DND-41 (cell line): ENCODE measurements at regions not wholly inside any gene's neighbourhood (a gene's known extent, or its start where the extent isn't known, plus 50 kb on each side); places are given as distances from the start of the nearest gene placed in this dataset.

Experiments
- ATAC-seq: fragments of 200-7000 bp; cut with Tn5 transposase; 3 replicates; pipeline ENCODE4 v1.9.1; 2021; ENCODE audit warnings: low read depth; ENCODE audit not compliant: insufficient read depth
- DNase-seq: peaks from one replicate; pipeline ENCODE4 v3.0.0-alpha.2; 2020
- H2AFZ ChIP-seq: 2 replicates; pipeline ENCODE4 v1.6.0; 2012; ENCODE audit warnings: low read depth, low read length
- H3K27ac ChIP-seq: 2 replicates; pipeline ENCODE4 v1.5.1; 2012; ENCODE audit warnings: low read length, inconsistent platforms
- H3K27me3 ChIP-seq: fragments of 200-600 bp; sonication (generic); 2 replicates; pipeline ENCODE4 v1.6.0; 2012; ENCODE audit warnings: low read length, mild to moderate bottlenecking, inconsistent platforms; ENCODE audit not compliant: insufficient read depth, poor library complexity
- H3K36me3 ChIP-seq: 2 replicates; pipeline ENCODE4 v1.5.1; 2012; ENCODE audit warnings: low read length, inconsistent platforms; ENCODE audit not compliant: insufficient read depth
- H3K4me1 ChIP-seq: 2 replicates; pipeline ENCODE4 v1.5.1; 2012; ENCODE audit warnings: mild to moderate bottlenecking, low read length; ENCODE audit not compliant: insufficient read depth
- H3K4me2 ChIP-seq: 2 replicates; pipeline ENCODE4 v1.6.0; 2012; ENCODE audit warnings: mild to moderate bottlenecking, moderate library complexity, low read length, inconsistent platforms; ENCODE audit not compliant: insufficient read depth
- H3K4me3 ChIP-seq, 2 experiments: fragments of 200-600 bp in 1 of 2; shearing (Covaris generic) in 1 of 2; 2 replicates each; pipeline ENCODE4 v1.5.1; 2012 to 2016; ENCODE audit warnings: inconsistent platforms in 2 of 2, low read length in 2 of 2, mild to moderate bottlenecking in 2 of 2, low read depth in 1 of 2, moderate library complexity in 1 of 2
- H3K79me2 ChIP-seq: 2 replicates; pipeline ENCODE4 v1.6.0; 2012; ENCODE audit warnings: low read length, inconsistent platforms; ENCODE audit not compliant: insufficient read depth
- H3K9ac ChIP-seq: 2 replicates; pipeline ENCODE4 v1.6.0; 2012; ENCODE audit warnings: low read depth, mild to moderate bottlenecking, inconsistent platforms, low read length, moderate library complexity
- H3K9me3 ChIP-seq: 2 replicates; pipeline ENCODE4 v1.5.1; 2012; ENCODE audit warnings: low read length, moderate library complexity, mild to moderate bottlenecking, inconsistent platforms; ENCODE audit not compliant: insufficient read depth, severe bottlenecking
- H4K20me1 ChIP-seq: 2 replicates; pipeline ENCODE4 v1.6.0; 2012; ENCODE audit warnings: low read length; ENCODE audit not compliant: insufficient read depth
- EZH2 ChIP-seq: IDR thresholded peaks from 3 replicates; pipeline ENCODE4 v1.6.1; 2012; ENCODE audit warnings: borderline replicate concordance, low read depth, mild to moderate bottlenecking, moderate library complexity, low read length, inconsistent platforms; ENCODE audit not compliant: severe bottlenecking
- TF ChIP-seq, protein P1 (sequence below): IDR thresholded peaks from 2 replicates; pipeline ENCODE4 v1.5.1; 2012; ENCODE audit warnings: borderline replicate concordance, low read length, moderate library complexity, mild to moderate bottlenecking; ENCODE audit not compliant: poor library complexity, severe bottlenecking; ENCODE audit errors: extremely low read depth

DNA sequence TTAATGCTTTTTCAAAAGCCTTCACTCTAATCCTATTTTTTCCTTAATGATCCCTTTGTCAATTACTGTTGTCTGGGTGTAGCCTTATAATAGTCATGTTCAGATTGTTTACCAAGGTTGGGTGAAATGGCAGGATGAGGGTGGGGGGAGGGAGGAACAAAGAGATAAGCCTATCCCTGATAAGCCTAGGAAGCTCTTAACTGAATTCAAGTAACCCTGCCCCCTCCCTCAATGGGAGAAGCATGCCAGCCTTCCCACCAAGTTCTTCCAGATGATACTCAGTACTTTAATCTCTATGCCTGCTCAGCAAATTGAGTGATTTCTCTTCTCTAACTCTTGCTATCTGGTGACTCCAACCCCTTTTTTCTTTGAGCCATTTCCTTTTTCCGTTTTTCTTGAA is 180.3 kb upstream of the ETAA1 start:
- Histone ChIP-seq H3K9me3 (no peaks in the 10 kb centered on the region), H3K9ac (no peak overlapping the region), H3K36me3 (no peaks in the 10 kb centered on the region), H3K79me2 (no peaks in the 10 kb centered on the region), H3K4me1 (no peaks in the 10 kb centered on the region), H3K4me2 (no peak overlapping the region), H3K27ac (no peak overlapping the region), H2AFZ (no peak overlapping the region), H4K20me1 (no peaks in the 10 kb centered on the region), H3K4me3 (no peak overlapping the region), H3K27me3 (peaks cover 4% of the 10 kb centered on the region)
- ATAC-seq = no peak
- DNase-seq = no peak
- TF ChIP-seq EZH2 = no peak
- TF ChIP-seq, protein P1, sequence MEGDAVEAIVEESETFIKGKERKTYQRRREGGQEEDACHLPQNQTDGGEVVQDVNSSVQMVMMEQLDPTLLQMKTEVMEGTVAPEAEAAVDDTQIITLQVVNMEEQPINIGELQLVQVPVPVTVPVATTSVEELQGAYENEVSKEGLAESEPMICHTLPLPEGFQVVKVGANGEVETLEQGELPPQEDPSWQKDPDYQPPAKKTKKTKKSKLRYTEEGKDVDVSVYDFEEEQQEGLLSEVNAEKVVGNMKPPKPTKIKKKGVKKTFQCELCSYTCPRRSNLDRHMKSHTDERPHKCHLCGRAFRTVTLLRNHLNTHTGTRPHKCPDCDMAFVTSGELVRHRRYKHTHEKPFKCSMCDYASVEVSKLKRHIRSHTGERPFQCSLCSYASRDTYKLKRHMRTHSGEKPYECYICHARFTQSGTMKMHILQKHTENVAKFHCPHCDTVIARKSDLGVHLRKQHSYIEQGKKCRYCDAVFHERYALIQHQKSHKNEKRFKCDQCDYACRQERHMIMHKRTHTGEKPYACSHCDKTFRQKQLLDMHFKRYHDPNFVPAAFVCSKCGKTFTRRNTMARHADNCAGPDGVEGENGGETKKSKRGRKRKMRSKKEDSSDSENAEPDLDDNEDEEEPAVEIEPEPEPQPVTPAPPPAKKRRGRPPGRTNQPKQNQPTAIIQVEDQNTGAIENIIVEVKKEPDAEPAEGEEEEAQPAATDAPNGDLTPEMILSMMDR = no peak

DNA sequence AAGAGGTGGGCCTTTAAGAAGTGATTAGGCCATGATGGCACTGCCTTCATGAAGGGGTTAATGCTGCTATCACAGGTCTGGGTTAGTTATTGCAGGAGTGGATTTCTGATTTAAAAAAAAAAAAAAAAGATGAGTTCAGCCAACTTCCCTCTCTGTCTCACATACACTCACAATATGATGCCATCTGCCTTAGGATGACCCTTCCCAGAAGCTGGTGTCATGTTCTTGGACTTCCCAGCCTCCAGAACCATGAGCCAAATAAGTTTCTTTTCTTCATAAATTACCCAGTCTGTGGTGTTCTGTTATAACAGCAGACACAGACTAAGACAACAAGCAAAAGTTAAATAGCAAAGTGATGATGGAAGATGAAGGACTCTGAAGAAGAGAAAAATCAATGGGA is 179.7 kb upstream of the ETAA1 start:
- peaks cover 4% of the 10 kb centered on the region for H3K27me3 ChIP-seq
- ATAC-seq (no peak), DNase-seq (no peak)
- H3K9me3 ChIP-seq = no peaks in the 10 kb centered on the region
- H3K4me1 ChIP-seq = no peaks in the 10 kb centered on the region
- no peaks in the 10 kb centered on the region for H3K36me3 ChIP-seq
- no peak overlapping the region for H3K9ac ChIP-seq
- no peak overlapping the region for H2AFZ ChIP-seq
- no peaks in the 10 kb centered on the region for H4K20me1 ChIP-seq
- H3K4me2 ChIP-seq = no peak overlapping the region
- no peak overlapping the region for H3K4me3 ChIP-seq
- no peak for TF ChIP-seq EZH2
- TF ChIP-seq, protein P1 = no peak
- H3K27ac ChIP-seq = no peak overlapping the region
- no peaks in the 10 kb centered on the region for H3K79me2 ChIP-seq

DNA sequence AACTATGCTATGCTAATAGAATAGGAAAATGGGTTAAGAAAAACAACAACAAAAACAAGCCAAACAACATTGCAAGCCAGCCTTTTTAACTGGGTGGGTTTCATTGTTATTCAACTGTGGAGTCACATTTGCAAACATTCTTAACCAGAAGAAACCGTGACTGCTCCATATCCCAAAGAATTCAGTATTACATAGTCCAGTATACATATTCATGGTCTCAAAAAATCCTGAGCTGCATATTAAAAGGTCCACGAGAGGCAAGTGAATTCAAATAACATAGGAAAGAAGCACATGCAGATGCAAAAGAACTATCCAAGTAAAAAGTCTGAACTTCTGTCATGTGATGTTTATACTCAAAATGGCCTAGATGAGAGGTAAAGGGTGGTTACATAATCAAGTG is 179.1 kb upstream of the ETAA1 start:
- H3K9me3 ChIP-seq = no peaks in the 10 kb centered on the region
- H3K79me2 ChIP-seq = no peaks in the 10 kb centered on the region
- H3K27ac ChIP-seq = no peak overlapping the region
- no peaks in the 10 kb centered on the region for H3K4me1 ChIP-seq
- H3K9ac ChIP-seq = no peak overlapping the region
- H3K27me3 ChIP-seq = peaks cover 4% of the 10 kb centered on the region
- no peaks in the 10 kb centered on the region for H4K20me1 ChIP-seq
- DNase-seq (no peak), ATAC-seq (no peak)
- TF ChIP-seq, protein P1 = no peak
- no peak for TF ChIP-seq EZH2
- H3K36me3 ChIP-seq = no peaks in the 10 kb centered on the region
- H3K4me3 ChIP-seq = no peak overlapping the region
- no peak overlapping the region for H2AFZ ChIP-seq
- no peak overlapping the region for H3K4me2 ChIP-seq

DNA sequence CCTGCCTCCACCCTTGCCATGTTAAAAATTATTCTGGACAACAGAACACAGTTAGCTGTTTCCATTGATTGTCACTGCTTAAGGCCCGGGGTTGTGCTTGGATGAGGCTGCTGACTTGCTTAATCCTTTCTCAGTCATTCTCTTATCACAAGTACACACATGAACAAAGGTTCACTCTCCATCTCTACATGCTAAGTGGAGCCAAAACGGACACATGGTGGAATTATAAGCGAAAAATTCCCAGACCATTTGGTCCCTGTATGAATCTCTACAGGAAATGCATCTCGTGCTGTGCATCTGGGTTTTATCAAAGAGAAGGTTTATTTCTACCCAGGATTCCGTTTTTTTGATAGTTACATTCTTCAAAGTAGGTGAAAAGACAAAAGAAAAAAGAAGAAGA is 177.5 kb upstream of the ETAA1 start:
- Histone ChIP-seq H3K27ac (no peak overlapping the region), H3K27me3 (no peaks in the 10 kb centered on the region), H3K4me1 (no peaks in the 10 kb centered on the region), H3K79me2 (no peaks in the 10 kb centered on the region), H3K4me2 (no peak overlapping the region), H4K20me1 (no peaks in the 10 kb centered on the region), H2AFZ (no peak overlapping the region), H3K4me3 (no peak overlapping the region), H3K36me3 (no peaks in the 10 kb centered on the region), H3K9me3 (no peaks in the 10 kb centered on the region), H3K9ac (no peak overlapping the region)
- TF ChIP-seq, protein P1 = no peak
- no peak for TF ChIP-seq EZH2
- ATAC-seq (no peak), DNase-seq (no peak)
